ENCODE measurements at regions not wholly inside any gene's neighbourhood (a gene's known extent, or its start where the extent isn't known, plus 50 kb on each side); places are given as distances from the start of the nearest gene placed in this dataset.
"Not testable (repeated sequence)": the region's sequence is repeated elsewhere in the genome, so short reads cannot be mapped to it uniquely, and the experiment has no call there.

- no peak for DNase-seq (ENCODE audit: low read depth)
- TF ChIP-seq CTCF (IDR thresholded peaks at IDR 0.05; ENCODE audit: insufficient read depth, low read depth, low read length, missing control alignments): no peak
- H3K4me3 ChIP-seq (ENCODE audit: low read depth, low read length): no peak overlapping the region
These were observed 115.3 kb upstream of the ECI2 start for GRCh38 chr6:4250645-4251044.

DNA sequence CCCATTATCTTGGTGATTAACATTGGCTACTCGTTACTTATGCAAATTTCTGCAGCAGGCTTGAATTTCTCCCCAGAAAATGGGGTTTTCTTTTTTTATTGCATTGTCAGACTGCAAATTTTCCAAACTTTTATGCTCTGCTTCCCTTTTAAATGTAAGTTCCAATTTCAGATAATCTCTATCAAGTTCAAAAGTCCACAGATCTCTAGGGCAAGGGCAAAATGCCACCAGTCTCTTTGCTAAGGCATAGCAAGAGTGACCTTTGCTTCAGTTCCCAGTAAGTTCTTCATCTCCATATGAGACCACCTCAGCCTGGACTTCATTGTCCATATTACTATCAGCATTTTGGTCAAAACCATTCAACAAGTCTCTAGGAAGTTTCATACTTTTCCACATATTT lies 108.5 kb upstream of the ECI2 start:
- not testable (repeated sequence) for H3K4me3 ChIP-seq (ENCODE audit: low read depth, low read length); DNase-seq (ENCODE audit: low read depth)

DNA sequence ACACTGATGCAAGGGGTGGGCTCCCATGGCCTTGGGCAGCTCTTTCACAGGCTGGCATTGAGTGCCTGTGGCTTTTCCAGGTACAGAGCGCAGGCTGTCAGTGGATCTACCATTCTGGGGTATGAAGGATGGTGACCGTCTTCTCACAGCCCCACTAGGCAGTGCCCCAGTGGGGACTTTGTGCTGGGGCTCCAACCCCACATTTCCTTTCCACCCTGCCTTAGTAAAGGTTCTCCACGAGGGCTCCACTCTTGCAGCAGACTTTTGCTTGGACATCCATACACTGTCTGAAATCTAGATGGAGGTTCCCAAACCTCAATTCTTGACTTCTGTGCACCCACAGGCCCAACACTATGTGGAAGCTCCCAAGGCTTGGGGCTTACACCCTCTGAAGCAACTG lies 107.9 kb upstream of the ECI2 start:
- DNase-seq (ENCODE audit: low read depth): no peak
- no peak for TF ChIP-seq CTCF (IDR thresholded peaks at IDR 0.05; ENCODE audit: insufficient read depth, low read depth, low read length, missing control alignments)
- H3K4me3 ChIP-seq (ENCODE audit: low read depth, low read length): no peak overlapping the region

- no peak for DNase-seq (ENCODE audit: low read depth)
- no peak for TF ChIP-seq CTCF (IDR thresholded peaks at IDR 0.05; ENCODE audit: insufficient read depth, low read depth, low read length, missing control alignments)
- H3K4me3 ChIP-seq (ENCODE audit: low read depth, low read length): no peak overlapping the region
These were observed 107.2 kb upstream of the ECI2 start for GRCh38 chr6:4242601-4243000.

GRCh38 chr6:4240148-4240547 lies 104.8 kb upstream of the ECI2 start:
- no peak for TF ChIP-seq CTCF (IDR thresholded peaks at IDR 0.05; ENCODE audit: insufficient read depth, low read depth, low read length, missing control alignments)
- no peak for DNase-seq (ENCODE audit: low read depth)
- H3K4me3 ChIP-seq (ENCODE audit: low read depth, low read length): no peak overlapping the region

GRCh38 chr6:4225161-4225872 lies 89.9 kb upstream of the ECI2 start:
- no peak for DNase-seq (ENCODE audit: low read depth)
- no peak overlapping the region for H3K4me3 ChIP-seq (ENCODE audit: low read depth, low read length)
- no peak for TF ChIP-seq CTCF (IDR thresholded peaks at IDR 0.05; ENCODE audit: insufficient read depth, low read depth, low read length, missing control alignments)

- TF ChIP-seq CTCF (IDR thresholded peaks at IDR 0.05; ENCODE audit: insufficient read depth, low read depth, low read length, missing control alignments): no peak
- no peak overlapping the region for H3K4me3 ChIP-seq (ENCODE audit: low read depth, low read length)
- DNase-seq (ENCODE audit: low read depth): no peak
These were observed 88.9 kb upstream of the ECI2 start for GRCh38 chr6:4224067-4224978.

Data from GM12865 (cell line).